ENCODE measurements at regions not wholly inside any gene's neighbourhood (a gene's known extent, or its start where the extent isn't known, plus 50 kb on each side); places are given as distances from the start of the nearest gene placed in this dataset.
A peak's percentile ranks its signal among the peaks of the same experiment; 100 is the strongest.

GRCh38 chr12:92496790-92497189 lies 206.0 kb upstream of the PLEKHG7 start:
- no peak for DNase-seq (ENCODE audit: low read depth in 2 of 2)

GRCh38 chr12:92495108-92495507 lies 207.7 kb upstream of the PLEKHG7 start:
- DNase-seq (ENCODE audit: low read depth in 2 of 2) = no peak

- no peak for DNase-seq (ENCODE audit: low read depth in 2 of 2)
Measured at GRCh38 chr12:92493816-92494215, 209.0 kb upstream of the PLEKHG7 start.

- no peak for DNase-seq (ENCODE audit: low read depth in 2 of 2)
Measured at GRCh38 chr12:92492995-92493394, 209.8 kb upstream of the PLEKHG7 start.

- no peak for DNase-seq (ENCODE audit: low read depth in 2 of 2)
Measured at GRCh38 chr12:92492291-92492690, 210.5 kb upstream of the PLEKHG7 start.

- no peak for DNase-seq (ENCODE audit: low read depth in 2 of 2)
Measured at GRCh38 chr12:92489781-92490180, 213.0 kb upstream of the PLEKHG7 start.

GRCh38 chr12:92488735-92489134 lies 214.1 kb upstream of the PLEKHG7 start:
- no peak for DNase-seq (ENCODE audit: low read depth in 2 of 2)

GRCh38 chr12:92487138-92487485 lies 215.7 kb upstream of the PLEKHG7 start:
- no peak for DNase-seq (ENCODE audit: low read depth in 2 of 2)

GRCh38 chr12:92486443-92487137 lies 216.2 kb upstream of the PLEKHG7 start:
- DNase-seq (ENCODE audit: low read depth in 2 of 2) = no peak

- no peak for DNase-seq (ENCODE audit: low read depth in 2 of 2)
Measured at GRCh38 chr12:92485351-92486348, 217.1 kb upstream of the PLEKHG7 start.

- DNase-seq (ENCODE audit: low read depth in 2 of 2) = no peak
Measured at GRCh38 chr12:92482599-92482998, 220.2 kb upstream of the PLEKHG7 start.

GRCh38 chr12:92481066-92481465 lies 221.7 kb upstream of the PLEKHG7 start:
- no peak for DNase-seq (ENCODE audit: low read depth in 2 of 2)

- DNase-seq (ENCODE audit: low read depth in 2 of 2) = no peak
Measured at GRCh38 chr12:92478692-92479091, 224.1 kb upstream of the PLEKHG7 start.

GRCh38 chr12:92476844-92477243 lies 225.9 kb upstream of the PLEKHG7 start:
- no peak for DNase-seq (ENCODE audit: low read depth in 2 of 2)

- no peak for DNase-seq (ENCODE audit: low read depth in 2 of 2)
Measured at GRCh38 chr12:92473564-92473963, 229.2 kb upstream of the PLEKHG7 start.

GRCh38 chr12:92472201-92472600 lies 230.6 kb upstream of the PLEKHG7 start:
- DNase-seq (ENCODE audit: low read depth in 2 of 2) = no peak

GRCh38 chr12:92471551-92471950 lies 231.2 kb upstream of the PLEKHG7 start:
- DNase-seq (ENCODE audit: low read depth in 2 of 2) = no peak

GRCh38 chr12:92470608-92471021 lies 232.2 kb upstream of the PLEKHG7 start:
- peak in 1 of 2 donors; percentile 55 for DNase-seq (ENCODE audit: low read depth in 2 of 2)

- DNase-seq (ENCODE audit: low read depth in 2 of 2) = no peak
Measured at GRCh38 chr12:92469837-92470236, 233.0 kb upstream of the PLEKHG7 start.

GRCh38 chr12:92468358-92469020 lies 234.3 kb upstream of the PLEKHG7 start:
- DNase-seq (ENCODE audit: low read depth in 2 of 2) = no peak

GRCh38 chr12:92467886-92468285 lies 234.9 kb upstream of the PLEKHG7 start:
- DNase-seq (ENCODE audit: low read depth in 2 of 2) = no peak

All from activated CD4-positive, alpha-beta T cell treated with anti-CD3 and anti-CD28 coated beads for 24 hours (primary cell).